Stimulated activated CD8-positive, alpha-beta memory T cell treated with anti-CD3 and anti-CD28 coated beads, Interleukin-7, amount 100 ng/mL, for 48 hours (primary cell): ENCODE measurements at regions not wholly inside any gene's neighbourhood (a gene's known extent, or its start where the extent isn't known, plus 50 kb on each side); places are given as distances from the start of the nearest gene placed in this dataset.

ENCODE experiments used
- DNase-seq, 2 donors: peaks; one replicate each; pipeline ENCODE4 v3.0.0-alpha.2; 2020; ENCODE audit warnings: low read depth in 1 of 2; ENCODE audit errors: extremely low read depth in 1 of 2

DNA sequence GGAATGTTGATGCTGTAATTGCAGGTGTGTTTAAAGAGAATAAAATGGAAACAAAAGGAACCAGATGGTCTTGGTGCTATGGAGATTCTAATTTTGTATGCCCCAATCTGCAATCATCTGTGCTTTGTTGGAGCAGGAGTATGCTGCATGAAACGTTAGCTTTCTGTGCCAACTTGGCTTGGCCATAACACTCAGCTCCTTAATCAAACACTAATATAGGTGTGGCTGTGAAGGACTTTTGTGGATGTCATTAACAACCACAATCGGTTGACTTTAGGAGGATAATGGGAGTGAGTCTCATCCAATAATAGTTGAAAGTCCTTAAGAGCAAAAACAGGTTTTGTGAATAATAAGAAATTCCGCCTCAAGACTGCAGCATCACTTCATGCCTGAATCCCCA lies 399.2 kb downstream of the NLGN4X start:
- DNase-seq = no peak

GRCh38 chrX:5829060-5829459 lies 399.6 kb downstream of the NLGN4X start:
- DNase-seq = no peak

- DNase-seq = no peak
Observed at GRCh38 chrX:5823903-5824302, 404.8 kb downstream of the NLGN4X start.

DNA sequence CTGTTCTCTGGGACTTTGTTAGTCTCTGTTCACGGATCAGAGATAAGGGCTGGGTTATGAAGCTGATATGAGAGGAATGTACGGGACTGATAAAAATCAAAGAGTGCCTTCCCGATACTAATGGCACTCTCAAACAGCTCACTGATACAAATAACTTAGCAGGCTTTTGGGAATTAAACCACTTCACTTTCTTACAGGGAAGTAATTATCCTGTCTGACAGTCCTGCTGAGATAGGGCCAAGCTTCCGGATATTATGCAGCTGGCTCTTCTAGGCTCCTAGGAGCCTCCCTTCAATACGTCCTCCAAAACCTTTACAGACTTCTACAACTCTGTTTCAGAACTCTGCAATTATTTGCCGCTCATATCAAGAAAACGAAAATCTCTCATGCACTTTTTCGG lies 418.0 kb downstream of the NLGN4X start:
- DNase-seq = no peak

GRCh38 chrX:5807181-5807580 lies 421.5 kb downstream of the NLGN4X start:
- DNase-seq = no peak

DNA sequence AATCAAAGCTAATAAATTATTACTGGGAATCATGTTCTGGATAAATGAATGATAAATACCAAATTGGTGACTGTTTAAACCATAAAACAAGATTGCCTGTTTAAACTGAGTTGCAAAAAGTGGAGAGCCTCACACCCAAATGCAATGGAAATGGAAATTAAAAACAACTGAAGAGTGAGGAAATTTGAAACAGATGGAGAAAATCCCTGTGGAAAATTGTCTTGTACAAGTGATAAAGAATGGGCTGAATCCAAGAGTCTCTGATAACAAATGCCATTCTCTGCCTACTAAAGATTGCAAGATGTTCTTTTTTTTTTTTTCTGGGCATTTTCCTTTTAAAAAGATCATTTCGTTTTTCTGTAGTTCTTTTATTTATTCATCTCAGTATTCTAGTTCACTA lies 426.3 kb downstream of the NLGN4X start:
- no peak for DNase-seq

DNA sequence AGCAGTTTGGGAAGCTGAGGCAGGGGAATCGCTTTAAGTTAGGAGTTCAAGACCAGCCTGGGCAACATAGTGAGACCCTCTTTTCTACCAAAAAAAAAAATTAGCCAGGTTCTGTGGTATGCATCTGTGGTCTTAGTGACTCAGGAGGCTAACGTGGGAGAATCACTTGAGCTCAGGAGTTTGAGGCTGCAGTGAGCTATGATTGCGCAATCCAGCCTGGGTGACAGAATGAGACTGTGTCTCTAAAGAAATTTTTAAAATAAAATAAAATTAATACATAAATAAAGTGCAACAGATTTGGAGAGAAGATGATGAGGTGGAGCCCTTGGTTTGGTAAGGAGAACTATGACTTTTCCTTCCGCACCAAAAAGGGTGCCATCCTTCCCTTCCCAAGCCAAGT lies 436.9 kb downstream of the NLGN4X start:
- DNase-seq = no peak

GRCh38 chrX:5788910-5789309 lies 439.8 kb downstream of the NLGN4X start:
- no peak for DNase-seq

GRCh38 chrX:5780821-5781220 lies 447.8 kb downstream of the NLGN4X start:
- DNase-seq = no peak

DNA sequence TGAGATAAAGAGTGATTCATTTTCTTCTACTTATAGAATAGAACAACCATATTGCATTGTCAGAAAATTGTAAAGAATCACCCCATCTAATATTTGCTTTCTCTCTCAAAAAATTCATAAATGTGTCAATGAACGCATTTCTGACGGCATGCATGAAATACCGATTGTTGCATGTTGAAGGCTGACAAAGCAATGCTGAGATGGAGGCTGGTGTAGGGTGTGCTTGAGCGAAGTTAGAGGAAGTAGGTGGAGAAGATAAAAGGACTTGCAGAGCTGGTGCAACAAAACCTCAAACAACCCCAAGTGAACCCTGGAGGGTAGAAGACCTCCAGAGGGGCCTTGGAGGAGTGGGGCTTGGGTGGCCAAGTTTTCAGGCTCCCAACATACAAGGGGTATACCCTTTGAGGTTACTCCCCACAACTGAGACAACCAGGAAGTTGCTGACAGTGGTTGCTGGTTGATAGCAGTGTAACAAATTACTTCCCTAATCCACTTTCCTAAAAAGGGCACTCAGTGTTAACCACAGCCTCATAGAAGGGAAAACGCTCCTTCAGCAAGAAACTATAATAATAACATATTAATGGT lies 452.7 kb downstream of the NLGN4X start:
- no peak for DNase-seq

GRCh38 chrX:5774446-5774845 lies 454.2 kb downstream of the NLGN4X start:
- no peak for DNase-seq

DNA sequence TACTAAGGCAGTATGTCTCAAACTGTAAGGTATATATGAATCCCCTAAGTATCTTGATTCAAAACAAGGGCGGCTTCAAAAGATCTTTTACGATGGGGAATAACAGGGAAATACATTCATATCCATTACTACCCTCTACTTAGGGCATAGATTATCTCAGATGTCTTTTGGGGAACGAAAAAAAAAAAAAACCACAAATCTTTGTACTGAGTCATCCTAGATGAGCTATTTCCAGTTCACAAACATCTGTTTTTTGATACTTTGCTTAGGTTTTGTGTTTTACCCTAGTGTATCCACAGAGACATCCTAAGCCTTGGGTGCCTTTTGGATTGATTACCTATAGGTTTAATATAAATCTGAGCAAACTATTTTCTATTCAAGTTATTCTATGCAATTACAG lies 457.2 kb downstream of the NLGN4X start:
- DNase-seq = no peak

- DNase-seq = no peak
Observed at GRCh38 chrX:5756616-5757015, 472.1 kb downstream of the NLGN4X start.

- no peak for DNase-seq
Observed at GRCh38 chrX:5753291-5753690, 475.4 kb downstream of the NLGN4X start.

GRCh38 chrX:5752831-5753230 lies 475.8 kb downstream of the NLGN4X start:
- DNase-seq = no peak

- no peak for DNase-seq
Observed at GRCh38 chrX:5748586-5749150, 480.0 kb downstream of the NLGN4X start.

DNA sequence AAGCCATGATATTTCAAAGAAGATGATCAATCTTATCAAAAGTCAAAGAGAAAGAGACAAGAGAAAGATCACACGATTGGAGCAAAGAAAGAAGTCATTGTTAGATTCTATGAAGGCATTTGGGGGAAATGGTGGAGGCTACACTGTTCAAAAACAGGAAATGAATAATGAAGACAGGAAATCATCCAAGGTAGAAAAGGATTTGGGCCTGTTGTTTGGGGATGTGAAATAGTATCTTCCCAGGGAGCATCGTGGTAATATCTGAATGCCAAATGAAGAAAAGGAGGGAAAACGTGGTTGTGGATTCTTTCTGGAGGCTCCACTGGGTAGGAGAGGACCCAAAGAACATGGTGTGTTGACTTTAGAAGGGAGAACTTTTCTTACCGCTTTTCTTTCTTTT lies 482.4 kb downstream of the NLGN4X start:
- no peak for DNase-seq

GRCh38 chrX:5733501-5733900 lies 495.2 kb downstream of the NLGN4X start:
- no peak for DNase-seq

DNA sequence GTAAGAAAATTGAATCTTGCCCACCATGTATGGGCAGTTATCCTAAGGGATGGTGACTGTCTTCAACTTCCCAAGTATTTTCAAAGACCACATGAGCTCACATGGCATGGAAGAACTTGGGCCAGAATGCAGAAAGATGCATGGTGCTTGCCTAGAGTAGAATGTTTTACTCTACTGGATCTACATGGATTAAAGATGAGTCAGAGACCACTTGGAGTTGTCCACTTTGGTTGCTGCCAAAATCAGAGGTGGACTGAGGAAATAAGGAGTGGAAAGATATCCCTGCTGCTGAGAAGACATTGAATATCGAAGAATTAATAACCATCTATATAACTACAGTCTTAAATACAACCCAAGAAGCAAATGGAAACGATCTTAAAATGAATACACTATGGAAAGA lies 498.1 kb downstream of the NLGN4X start:
- no peak for DNase-seq

- DNase-seq = no peak
Observed at GRCh38 chrX:5726224-5726623, 502.4 kb downstream of the NLGN4X start.

DNA sequence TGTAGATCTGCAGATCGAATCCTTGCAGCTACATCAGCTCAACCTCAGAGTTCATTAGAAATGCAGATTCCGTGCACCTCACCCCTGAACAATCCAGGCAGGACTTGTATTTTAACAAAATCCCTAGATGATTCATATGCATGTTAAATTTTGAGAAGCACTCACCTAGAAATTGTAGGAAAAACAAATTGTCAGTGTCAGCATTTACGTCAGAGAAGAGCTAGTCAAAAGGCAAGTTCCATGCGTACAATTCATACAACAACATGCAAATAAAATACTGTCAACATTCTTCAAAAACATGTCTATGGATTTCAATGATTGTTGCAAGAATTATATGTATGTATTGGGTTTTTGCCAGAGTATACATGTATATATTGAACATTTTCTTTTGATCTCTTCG lies 504.5 kb downstream of the NLGN4X start:
- no peak for DNase-seq

- no peak for DNase-seq
Observed at GRCh38 chrX:5718651-5719050, 510.0 kb downstream of the NLGN4X start.

DNA sequence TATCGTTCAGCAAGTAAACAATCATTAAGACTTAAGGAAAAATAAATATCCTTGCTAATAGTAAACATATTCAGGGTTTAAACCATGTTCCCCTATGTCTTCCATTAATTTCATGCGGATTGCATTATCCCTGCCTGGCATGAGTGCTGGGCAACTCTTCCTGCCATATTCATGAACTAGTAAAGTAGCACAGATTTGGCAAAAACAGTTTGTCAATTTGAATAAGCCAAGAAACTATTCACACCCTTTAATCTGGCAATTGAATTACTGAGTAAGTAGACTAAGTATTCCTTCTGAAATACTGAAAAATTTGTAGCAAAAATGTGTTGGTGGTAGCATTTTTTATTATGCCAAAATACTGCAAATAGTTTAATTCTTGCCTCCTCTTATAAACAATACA lies 512.0 kb downstream of the NLGN4X start:
- no peak for DNase-seq
